ENCODE measurements at regions not wholly inside any gene's neighbourhood (a gene's known extent, or its start where the extent isn't known, plus 50 kb on each side); places are given as distances from the start of the nearest gene placed in this dataset.

- TF ChIP-seq CTCF (IDR thresholded peaks at IDR 0.05; ENCODE audit: poor library complexity) (no peak), EZH2 (IDR thresholded peaks at IDR 0.05; ENCODE audit: borderline replicate concordance) (no peak), EZH2phosphoT487 (IDR thresholded peaks at IDR 0.05; ENCODE audit: low read depth, severe bottlenecking, unreplicated experiment) (no peak)
Observed at GRCh38 chr10:8721650-8722049, 667.2 kb downstream of the GATA3 start.
